Activated T-cell treated with anti-CD3 and anti-CD28 coated beads, Interleukin-2, amount 50 U/mL, for 48 hours (primary cell): ENCODE measurements at regions not wholly inside any gene's neighbourhood (a gene's known extent, or its start where the extent isn't known, plus 50 kb on each side); places are given as distances from the start of the nearest gene placed in this dataset.
"Not testable (repeated sequence)": the region's sequence is repeated elsewhere in the genome, so short reads cannot be mapped to it uniquely, and the experiment has no call there.

Experiments
- DNase-seq, 2 experiments: peaks; one replicate each; pipeline ENCODE4 v3.0.0-alpha.2; 2020

- DNase-seq = no peak
Measured at GRCh38 chr18:2199060-2199459, 372.2 kb downstream of the METTL4 start.

- DNase-seq = no peak
Measured at GRCh38 chr18:2201036-2201600, 370.2 kb downstream of the METTL4 start.

GRCh38 chr18:2204736-2205135 is 366.6 kb downstream of the METTL4 start:
- DNase-seq = no peak

GRCh38 chr18:2207294-2207693 is 364.0 kb downstream of the METTL4 start:
- DNase-seq = no peak

GRCh38 chr18:2212598-2213205 is 358.6 kb downstream of the METTL4 start:
- DNase-seq = no peak

GRCh38 chr18:2213905-2214304 is 357.4 kb downstream of the METTL4 start:
- DNase-seq = no peak

GRCh38 chr18:2217356-2217755 is 353.9 kb downstream of the METTL4 start:
- DNase-seq = no peak

GRCh38 chr18:2218101-2218500 is 353.2 kb downstream of the METTL4 start:
- no peak for DNase-seq

- no peak for DNase-seq
Measured at GRCh38 chr18:2219706-2220105, 351.6 kb downstream of the METTL4 start.

GRCh38 chr18:2222270-2223185 is 348.8 kb downstream of the METTL4 start:
- no peak for DNase-seq

- no peak for DNase-seq
Measured at GRCh38 chr18:2223449-2223848, 347.9 kb downstream of the METTL4 start.

GRCh38 chr18:2223849-2224248 is 347.5 kb downstream of the METTL4 start:
- DNase-seq = no peak

GRCh38 chr18:2236232-2236631 is 335.1 kb downstream of the METTL4 start:
- no peak for DNase-seq

- no peak for DNase-seq
Measured at GRCh38 chr18:2237706-2238105, 333.6 kb downstream of the METTL4 start.

- DNase-seq = no peak
Measured at GRCh38 chr18:2240311-2240705, 331.0 kb downstream of the METTL4 start.

- DNase-seq = no peak
Measured at GRCh38 chr18:2244641-2245040, 326.7 kb downstream of the METTL4 start.

GRCh38 chr18:2247101-2247500 is 324.2 kb downstream of the METTL4 start:
- DNase-seq = not testable (repeated sequence)

GRCh38 chr18:2254977-2255376 is 316.3 kb downstream of the METTL4 start:
- no peak for DNase-seq

- no peak for DNase-seq
Measured at GRCh38 chr18:2256577-2256976, 314.7 kb downstream of the METTL4 start.

GRCh38 chr18:2258954-2259353 is 312.4 kb downstream of the METTL4 start:
- DNase-seq = no peak

- no peak for DNase-seq
Measured at GRCh38 chr18:2263303-2263890, 307.9 kb downstream of the METTL4 start.

GRCh38 chr18:2274613-2275012 is 296.7 kb downstream of the METTL4 start:
- DNase-seq = no peak

GRCh38 chr18:2281086-2281485 is 290.2 kb downstream of the METTL4 start:
- DNase-seq = no peak
